Panc1 (cell line): ENCODE measurements at regions not wholly inside any gene's neighbourhood (a gene's known extent, or its start where the extent isn't known, plus 50 kb on each side); places are given as distances from the start of the nearest gene placed in this dataset.
"Not testable (repeated sequence)": the region's sequence is repeated elsewhere in the genome, so short reads cannot be mapped to it uniquely, and the experiment has no call there.

ENCODE experiments used
- ATAC-seq: fragments of 200-7000 bp; cut with Tn5 transposase; 2 replicates; pipeline ENCODE4 v1.9.1; 2020; ENCODE audit warnings: mild to moderate bottlenecking, moderate library complexity
- BruUV-seq: library from RNA; stranded (reverse); fragments of 400-500 nt; replicated peaks from 2 replicates; lab custom pipeline; 2021; lab: Mats Ljungman, UMichigan
- CTCF ChIA-PET: fragments of 300-600 bp; sonication (Branson Sonifier 250); formaldehyde crosslinking; loops from one replicate; lab custom pipeline; 2022; ENCODE audit warnings: antibody characterized with exemption; lab: Charles Lee
- POLR2A ChIA-PET: fragments of 300-600 bp; sonication (Branson Sonifier 250); formaldehyde crosslinking; loops from one replicate; lab custom pipeline; 2022; ENCODE audit warnings: antibody characterized with exemption; lab: Charles Lee
- DNase-seq: peaks from one replicate; pipeline ENCODE4 v3.0.0-alpha.2; 2010; ENCODE audit warnings: low read depth, low spot score
- H3K27ac ChIP-seq: 2 replicates; pipeline ENCODE4 v1.5.1; 2011; ENCODE audit warnings: mild to moderate bottlenecking, low read length, inconsistent platforms
- H3K27me3 ChIP-seq: fragments of 200-500 bp; sonication (Bioruptor generic); 2 replicates; pipeline ENCODE4 v1.6.0; 2014; ENCODE audit warnings: low read length, inconsistent platforms; ENCODE audit not compliant: control insufficient read depth, insufficient read depth
- H3K36me3 ChIP-seq: fragments of 200-500 bp; sonication (Bioruptor generic); 2 replicates; pipeline ENCODE4 v1.5.1; 2014; ENCODE audit warnings: inconsistent platforms, mild to moderate bottlenecking, low read length, moderate library complexity; ENCODE audit not compliant: control insufficient read depth, insufficient read depth
- H3K4me1 ChIP-seq: 2 replicates; pipeline ENCODE4 v1.5.1; 2011; ENCODE audit warnings: inconsistent platforms, mild to moderate bottlenecking, low read length, moderate library complexity; ENCODE audit not compliant: control insufficient read depth, insufficient read depth
- H3K4me3 ChIP-seq, 2 experiments: 2 replicates each; pipeline ENCODE4 v1.5.1; 2011 to 2012; ENCODE audit warnings: low read depth in 2 of 2, low read length in 2 of 2, mild to moderate bottlenecking in 2 of 2, inconsistent platforms in 1 of 2, moderate library complexity in 1 of 2
- H3K9me3 ChIP-seq: fragments of 200-500 bp; sonication (Bioruptor generic); 2 replicates; pipeline ENCODE4 v1.5.1; 2014; ENCODE audit warnings: low read depth, mild to moderate bottlenecking, inconsistent platforms, low read length, moderate library complexity; ENCODE audit not compliant: control insufficient read depth, insufficient read depth
- POLR2AphosphoS5 ChIP-seq: IDR thresholded peaks from 2 replicates; pipeline ENCODE4 v1.6.1; 2012; ENCODE audit warnings: mild to moderate bottlenecking, low read depth, low read length, moderate library complexity
- SIN3A ChIP-seq: IDR thresholded peaks from 2 replicates; pipeline ENCODE4 v1.6.1; 2012; ENCODE audit warnings: low read depth, mild to moderate bottlenecking, low read length, moderate library complexity, borderline replicate concordance; ENCODE audit not compliant: insufficient read depth
- TCF7L2 ChIP-seq: IDR thresholded peaks from 2 replicates; pipeline ENCODE4 v1.6.1; 2011; ENCODE audit warnings: mild to moderate bottlenecking, low read depth, low read length, inconsistent platforms
- in situ Hi-C: cut with HindIII; loops from 2 replicates; pipeline ENCODE4 v1.10.0; 2016; ENCODE audit warnings: low sequenced_read_pairs, low pct_unique_long_range_greater_than_20kb
- intact Hi-C: fragments of 100-400 bp; cut with micrococcal nuclease; formaldehyde crosslinking; loops from one replicate; pipeline ENCODE4 v1.10.0; 2022; ENCODE audit not compliant: unreplicated experiment
- TF ChIP-seq, protein P1 (sequence below), 2 experiments: IDR thresholded peaks; 2 replicates each; pipeline ENCODE4 v1.6.1; 2011 to 2012; ENCODE audit warnings: low read depth in 2 of 2, control low read depth in 1 of 2, low read length in 1 of 2, mild to moderate bottlenecking in 1 of 2, moderate library complexity in 1 of 2; ENCODE audit not compliant: insufficient read depth in 1 of 2
- TF ChIP-seq, protein P2 (sequence below): fragments of 450-650 bp; IDR thresholded peaks from 2 replicates; pipeline ENCODE4 v1.5.1; 2017; ENCODE audit warnings: mild to moderate bottlenecking

DNA sequence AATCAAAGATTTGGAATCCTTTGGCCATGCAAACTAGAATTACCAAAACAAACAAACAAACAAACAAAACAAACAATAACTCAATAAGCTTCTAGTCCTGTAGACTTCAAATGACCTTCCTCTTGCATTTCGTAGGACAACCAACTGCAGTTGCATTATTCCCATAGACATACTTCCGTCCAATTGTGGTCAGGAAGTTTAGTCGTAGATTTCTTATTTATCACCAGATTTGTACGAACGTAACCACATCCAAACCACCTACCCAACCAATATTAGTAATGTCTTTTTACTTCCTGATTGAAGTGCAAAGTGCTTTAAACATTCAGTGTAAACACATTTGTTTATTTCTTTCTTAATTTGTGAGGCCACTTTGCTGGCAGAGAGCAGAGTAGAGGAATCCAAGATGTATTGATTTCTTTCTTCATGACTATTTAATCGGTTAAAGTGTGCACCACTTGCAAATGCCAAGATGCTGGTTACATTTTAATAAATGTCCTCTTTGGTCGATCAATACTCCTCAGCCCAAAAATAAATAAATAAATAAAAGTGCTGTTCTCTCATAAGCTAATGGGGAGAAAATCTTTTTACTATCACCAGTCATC lies 1745.6 kb upstream of the CELF4 start:
- no TSS peak for BruUV-seq
- POLR2A ChIA-PET = no interaction called here

DNA sequence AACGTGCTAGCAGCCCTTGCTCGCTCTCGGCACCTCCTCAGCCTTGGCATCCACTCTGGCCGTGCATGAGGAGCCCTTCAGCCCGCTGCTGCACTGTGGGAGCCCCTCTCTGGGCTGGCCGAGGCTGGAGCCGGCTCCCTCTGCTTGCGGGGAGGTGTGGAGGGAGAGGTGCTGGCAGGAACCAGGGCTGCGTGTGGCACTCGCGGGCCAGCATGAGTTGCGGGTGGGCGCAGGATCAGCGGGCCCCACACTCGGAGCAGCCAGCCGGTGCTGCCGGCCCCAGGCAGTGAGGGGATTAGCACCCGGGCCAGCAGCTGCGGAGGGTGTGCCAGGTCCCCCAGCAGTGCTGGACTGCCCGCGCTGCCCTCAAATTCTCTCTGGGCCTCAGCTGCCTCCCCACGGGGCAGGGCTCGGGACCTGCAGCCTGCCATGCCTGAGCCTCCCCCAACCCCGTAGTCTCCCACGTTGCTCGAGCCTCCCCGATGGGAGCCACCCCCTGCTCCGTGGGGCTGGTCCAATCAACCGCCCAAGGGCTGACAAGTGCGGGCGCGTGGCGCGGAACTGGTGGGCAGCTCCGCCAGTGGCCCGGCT lies 1743.4 kb upstream of the CELF4 start:
- POLR2A ChIA-PET, ATAC-seq, H3K27ac ChIP-seq, CTCF ChIA-PET, H3K4me3 ChIP-seq, H3K27me3 ChIP-seq, DNase-seq, BruUV-seq, H3K36me3 ChIP-seq, intact Hi-C loops, H3K4me1 ChIP-seq, H3K9me3 ChIP-seq, in situ Hi-C loops: not testable (repeated sequence)

More for the DNA sequence above, 1745.6 kb upstream of the CELF4 start:
- H3K36me3 ChIP-seq = no peaks in the 10 kb centered on the region
- intact Hi-C loops = no loop called here
- no peaks in the 10 kb centered on the region for H3K9me3 ChIP-seq
- in situ Hi-C loops = no loop called here
- CTCF ChIA-PET = no interaction called here
- no peaks in the 10 kb centered on the region for H3K4me1 ChIP-seq
- no peak overlapping the region for H3K27ac ChIP-seq
- no peak overlapping the region for H3K4me3 ChIP-seq
- no peak for ATAC-seq
- no peaks in the 10 kb centered on the region for H3K27me3 ChIP-seq
- TF ChIP-seq SIN3A (no peak), POLR2AphosphoS5 (no peak), TCF7L2 (no peak)
- TF ChIP-seq, protein P1, sequence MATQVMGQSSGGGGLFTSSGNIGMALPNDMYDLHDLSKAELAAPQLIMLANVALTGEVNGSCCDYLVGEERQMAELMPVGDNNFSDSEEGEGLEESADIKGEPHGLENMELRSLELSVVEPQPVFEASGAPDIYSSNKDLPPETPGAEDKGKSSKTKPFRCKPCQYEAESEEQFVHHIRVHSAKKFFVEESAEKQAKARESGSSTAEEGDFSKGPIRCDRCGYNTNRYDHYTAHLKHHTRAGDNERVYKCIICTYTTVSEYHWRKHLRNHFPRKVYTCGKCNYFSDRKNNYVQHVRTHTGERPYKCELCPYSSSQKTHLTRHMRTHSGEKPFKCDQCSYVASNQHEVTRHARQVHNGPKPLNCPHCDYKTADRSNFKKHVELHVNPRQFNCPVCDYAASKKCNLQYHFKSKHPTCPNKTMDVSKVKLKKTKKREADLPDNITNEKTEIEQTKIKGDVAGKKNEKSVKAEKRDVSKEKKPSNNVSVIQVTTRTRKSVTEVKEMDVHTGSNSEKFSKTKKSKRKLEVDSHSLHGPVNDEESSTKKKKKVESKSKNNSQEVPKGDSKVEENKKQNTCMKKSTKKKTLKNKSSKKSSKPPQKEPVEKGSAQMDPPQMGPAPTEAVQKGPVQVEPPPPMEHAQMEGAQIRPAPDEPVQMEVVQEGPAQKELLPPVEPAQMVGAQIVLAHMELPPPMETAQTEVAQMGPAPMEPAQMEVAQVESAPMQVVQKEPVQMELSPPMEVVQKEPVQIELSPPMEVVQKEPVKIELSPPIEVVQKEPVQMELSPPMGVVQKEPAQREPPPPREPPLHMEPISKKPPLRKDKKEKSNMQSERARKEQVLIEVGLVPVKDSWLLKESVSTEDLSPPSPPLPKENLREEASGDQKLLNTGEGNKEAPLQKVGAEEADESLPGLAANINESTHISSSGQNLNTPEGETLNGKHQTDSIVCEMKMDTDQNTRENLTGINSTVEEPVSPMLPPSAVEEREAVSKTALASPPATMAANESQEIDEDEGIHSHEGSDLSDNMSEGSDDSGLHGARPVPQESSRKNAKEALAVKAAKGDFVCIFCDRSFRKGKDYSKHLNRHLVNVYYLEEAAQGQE (IDR thresholded peaks at IDR 0.05; ENCODE audit: insufficient read depth in 1 of 2, low read depth in 2 of 2, low read length in 1 of 2) = no peak
- TF ChIP-seq, protein P2, sequence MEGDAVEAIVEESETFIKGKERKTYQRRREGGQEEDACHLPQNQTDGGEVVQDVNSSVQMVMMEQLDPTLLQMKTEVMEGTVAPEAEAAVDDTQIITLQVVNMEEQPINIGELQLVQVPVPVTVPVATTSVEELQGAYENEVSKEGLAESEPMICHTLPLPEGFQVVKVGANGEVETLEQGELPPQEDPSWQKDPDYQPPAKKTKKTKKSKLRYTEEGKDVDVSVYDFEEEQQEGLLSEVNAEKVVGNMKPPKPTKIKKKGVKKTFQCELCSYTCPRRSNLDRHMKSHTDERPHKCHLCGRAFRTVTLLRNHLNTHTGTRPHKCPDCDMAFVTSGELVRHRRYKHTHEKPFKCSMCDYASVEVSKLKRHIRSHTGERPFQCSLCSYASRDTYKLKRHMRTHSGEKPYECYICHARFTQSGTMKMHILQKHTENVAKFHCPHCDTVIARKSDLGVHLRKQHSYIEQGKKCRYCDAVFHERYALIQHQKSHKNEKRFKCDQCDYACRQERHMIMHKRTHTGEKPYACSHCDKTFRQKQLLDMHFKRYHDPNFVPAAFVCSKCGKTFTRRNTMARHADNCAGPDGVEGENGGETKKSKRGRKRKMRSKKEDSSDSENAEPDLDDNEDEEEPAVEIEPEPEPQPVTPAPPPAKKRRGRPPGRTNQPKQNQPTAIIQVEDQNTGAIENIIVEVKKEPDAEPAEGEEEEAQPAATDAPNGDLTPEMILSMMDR = no peak
- DNase-seq = no peak

DNA sequence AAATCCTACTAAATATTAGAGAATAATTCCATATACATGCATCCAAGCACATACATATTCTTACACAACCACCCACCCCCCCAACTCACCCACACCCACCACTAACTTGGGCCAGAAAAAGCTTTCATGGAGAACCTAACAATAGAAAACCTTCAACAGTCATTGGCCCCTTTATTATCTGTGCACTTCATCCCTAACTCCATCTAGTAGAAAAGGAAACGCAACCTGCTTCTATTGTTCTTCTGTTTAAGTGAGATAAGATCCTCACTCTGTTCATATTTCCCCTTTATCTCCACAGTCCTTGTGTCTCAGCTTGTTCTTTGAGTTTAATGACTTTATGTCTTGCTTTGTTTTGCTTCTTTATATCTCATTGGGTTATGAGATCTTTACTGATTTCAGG lies 1740.2 kb upstream of the CELF4 start:
- BruUV-seq = no TSS peak
- no peak for DNase-seq
- no peaks in the 10 kb centered on the region for H3K27me3 ChIP-seq
- ChIA-PET CTCF (no interaction called here), POLR2A (no interaction called here)
- intact Hi-C loops = no loop called here
- in situ Hi-C loops = no loop called here
- TF ChIP-seq, protein P1 (IDR thresholded peaks at IDR 0.05; ENCODE audit: insufficient read depth in 1 of 2, low read depth in 2 of 2, low read length in 1 of 2) = no peak
- TF ChIP-seq, protein P2 = no peak
- no peak for TF ChIP-seq TCF7L2
- no peak for TF ChIP-seq SIN3A
- no peak for TF ChIP-seq POLR2AphosphoS5
- H3K9me3 ChIP-seq = no peaks in the 10 kb centered on the region
- H3K36me3 ChIP-seq = no peaks in the 10 kb centered on the region
- no peak overlapping the region for H3K27ac ChIP-seq
- no peak overlapping the region for H3K4me3 ChIP-seq
- ATAC-seq = no peak
- no peaks in the 10 kb centered on the region for H3K4me1 ChIP-seq
